DND-41 (cell line): ENCODE measurements at regions not wholly inside any gene's neighbourhood (a gene's known extent, or its start where the extent isn't known, plus 50 kb on each side); places are given as distances from the start of the nearest gene placed in this dataset.

ENCODE experiments used
- ATAC-seq: fragments of 200-7000 bp; cut with Tn5 transposase; 3 replicates; pipeline ENCODE4 v1.9.1; 2021; ENCODE audit warnings: low read depth; ENCODE audit not compliant: insufficient read depth
- DNase-seq: peaks from one replicate; pipeline ENCODE4 v3.0.0-alpha.2; 2020
- H2AFZ ChIP-seq: 2 replicates; pipeline ENCODE4 v1.6.0; 2012; ENCODE audit warnings: low read depth, low read length
- H3K27ac ChIP-seq: 2 replicates; pipeline ENCODE4 v1.5.1; 2012; ENCODE audit warnings: low read length, inconsistent platforms
- H3K27me3 ChIP-seq: fragments of 200-600 bp; sonication (generic); 2 replicates; pipeline ENCODE4 v1.6.0; 2012; ENCODE audit warnings: low read length, mild to moderate bottlenecking, inconsistent platforms; ENCODE audit not compliant: insufficient read depth, poor library complexity
- H3K36me3 ChIP-seq: 2 replicates; pipeline ENCODE4 v1.5.1; 2012; ENCODE audit warnings: low read length, inconsistent platforms; ENCODE audit not compliant: insufficient read depth
- H3K4me1 ChIP-seq: 2 replicates; pipeline ENCODE4 v1.5.1; 2012; ENCODE audit warnings: mild to moderate bottlenecking, low read length; ENCODE audit not compliant: insufficient read depth
- H3K4me2 ChIP-seq: 2 replicates; pipeline ENCODE4 v1.6.0; 2012; ENCODE audit warnings: mild to moderate bottlenecking, moderate library complexity, low read length, inconsistent platforms; ENCODE audit not compliant: insufficient read depth
- H3K4me3 ChIP-seq, 2 experiments: fragments of 200-600 bp in 1 of 2; shearing (Covaris generic) in 1 of 2; 2 replicates each; pipeline ENCODE4 v1.5.1; 2012 to 2016; ENCODE audit warnings: inconsistent platforms in 2 of 2, low read length in 2 of 2, mild to moderate bottlenecking in 2 of 2, low read depth in 1 of 2, moderate library complexity in 1 of 2
- H3K79me2 ChIP-seq: 2 replicates; pipeline ENCODE4 v1.6.0; 2012; ENCODE audit warnings: low read length, inconsistent platforms; ENCODE audit not compliant: insufficient read depth
- H3K9ac ChIP-seq: 2 replicates; pipeline ENCODE4 v1.6.0; 2012; ENCODE audit warnings: low read depth, mild to moderate bottlenecking, inconsistent platforms, low read length, moderate library complexity
- H3K9me3 ChIP-seq: 2 replicates; pipeline ENCODE4 v1.5.1; 2012; ENCODE audit warnings: low read length, moderate library complexity, mild to moderate bottlenecking, inconsistent platforms; ENCODE audit not compliant: insufficient read depth, severe bottlenecking
- H4K20me1 ChIP-seq: 2 replicates; pipeline ENCODE4 v1.6.0; 2012; ENCODE audit warnings: low read length; ENCODE audit not compliant: insufficient read depth
- CTCF ChIP-seq: IDR thresholded peaks from 2 replicates; pipeline ENCODE4 v1.5.1; 2012; ENCODE audit warnings: borderline replicate concordance, low read length, moderate library complexity, mild to moderate bottlenecking; ENCODE audit not compliant: poor library complexity, severe bottlenecking; ENCODE audit errors: extremely low read depth
- EZH2 ChIP-seq: IDR thresholded peaks from 3 replicates; pipeline ENCODE4 v1.6.1; 2012; ENCODE audit warnings: borderline replicate concordance, low read depth, mild to moderate bottlenecking, moderate library complexity, low read length, inconsistent platforms; ENCODE audit not compliant: severe bottlenecking

DNA sequence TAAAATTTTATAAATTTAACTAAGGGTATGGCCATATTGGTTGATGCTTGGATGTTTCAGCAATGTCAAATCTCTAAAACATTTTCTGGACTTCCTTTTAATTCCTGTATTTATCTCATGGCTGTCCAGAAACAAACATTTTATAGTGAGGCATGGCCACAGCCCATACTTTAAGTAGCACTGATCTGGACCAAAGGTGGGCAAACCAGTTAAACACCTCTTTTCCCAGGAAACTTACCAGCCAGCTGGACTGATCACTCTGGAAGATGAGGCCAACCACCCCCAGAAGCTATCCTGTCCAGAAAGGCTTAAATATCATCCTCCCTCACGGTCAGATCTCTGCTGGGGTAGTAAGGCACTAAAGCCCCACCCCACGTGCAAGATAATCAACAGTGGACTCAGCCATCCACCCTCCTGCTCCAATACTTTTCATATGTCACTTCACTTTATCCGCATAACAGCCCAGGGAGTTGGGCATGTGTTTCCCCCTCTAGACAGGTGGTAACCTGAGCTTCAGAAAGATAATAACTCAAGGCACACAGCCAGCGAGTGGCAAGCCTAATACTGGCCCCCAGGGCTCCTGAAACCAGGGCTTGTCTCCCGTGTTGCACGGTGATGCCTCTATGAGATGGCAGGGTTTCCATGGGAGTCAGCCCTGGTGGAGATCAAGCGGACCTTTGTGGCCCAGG lies 120.5 kb upstream of the NGF start:
- H3K79me2 ChIP-seq = no peaks in the 10 kb centered on the region
- H3K9me3 ChIP-seq = no peaks in the 10 kb centered on the region
- H3K27me3 ChIP-seq = no peaks in the 10 kb centered on the region
- H3K27ac ChIP-seq = no peak overlapping the region
- TF ChIP-seq CTCF (no peak), EZH2 (no peak)
- DNase-seq (no peak), ATAC-seq (no peak)
- H3K4me2 ChIP-seq = no peak overlapping the region
- H3K4me1 ChIP-seq = no peaks in the 10 kb centered on the region
- no peaks in the 10 kb centered on the region for H4K20me1 ChIP-seq
- no peak overlapping the region for H2AFZ ChIP-seq
- no peak overlapping the region for H3K9ac ChIP-seq
- no peak overlapping the region for H3K4me3 ChIP-seq
- no peaks in the 10 kb centered on the region for H3K36me3 ChIP-seq

GRCh38 chr1:115457289-115457688 lies 119.2 kb upstream of the NGF start:
- no peaks in the 10 kb centered on the region for H3K27me3 ChIP-seq
- H3K4me1 ChIP-seq = no peaks in the 10 kb centered on the region
- no peaks in the 10 kb centered on the region for H4K20me1 ChIP-seq
- ATAC-seq = no peak
- no peak overlapping the region for H3K9ac ChIP-seq
- DNase-seq = no peak
- no peak overlapping the region for H2AFZ ChIP-seq
- no peaks in the 10 kb centered on the region for H3K79me2 ChIP-seq
- no peaks in the 10 kb centered on the region for H3K36me3 ChIP-seq
- H3K27ac ChIP-seq = no peak overlapping the region
- TF ChIP-seq CTCF = no peak
- no peak for TF ChIP-seq EZH2
- no peaks in the 10 kb centered on the region for H3K9me3 ChIP-seq
- H3K4me3 ChIP-seq = no peak overlapping the region
- no peak overlapping the region for H3K4me2 ChIP-seq

GRCh38 chr1:115456441-115456961 lies 118.5 kb upstream of the NGF start:
- no peaks in the 10 kb centered on the region for H3K9me3 ChIP-seq
- H3K9ac ChIP-seq = no peak overlapping the region
- ATAC-seq (no peak), DNase-seq (no peak)
- H3K36me3 ChIP-seq = no peaks in the 10 kb centered on the region
- no peaks in the 10 kb centered on the region for H3K27me3 ChIP-seq
- H3K4me1 ChIP-seq = no peaks in the 10 kb centered on the region
- H3K27ac ChIP-seq = no peak overlapping the region
- H3K4me2 ChIP-seq = no peak overlapping the region
- H3K4me3 ChIP-seq = no peak overlapping the region
- no peak for TF ChIP-seq EZH2
- no peak for TF ChIP-seq CTCF
- H2AFZ ChIP-seq = no peak overlapping the region
- H3K79me2 ChIP-seq = no peaks in the 10 kb centered on the region
- no peaks in the 10 kb centered on the region for H4K20me1 ChIP-seq
